ENCODE measurements at regions not wholly inside any gene's neighbourhood (a gene's known extent, or its start where the extent isn't known, plus 50 kb on each side); places are given as distances from the start of the nearest gene placed in this dataset.

- TF ChIP-seq, protein P1, sequence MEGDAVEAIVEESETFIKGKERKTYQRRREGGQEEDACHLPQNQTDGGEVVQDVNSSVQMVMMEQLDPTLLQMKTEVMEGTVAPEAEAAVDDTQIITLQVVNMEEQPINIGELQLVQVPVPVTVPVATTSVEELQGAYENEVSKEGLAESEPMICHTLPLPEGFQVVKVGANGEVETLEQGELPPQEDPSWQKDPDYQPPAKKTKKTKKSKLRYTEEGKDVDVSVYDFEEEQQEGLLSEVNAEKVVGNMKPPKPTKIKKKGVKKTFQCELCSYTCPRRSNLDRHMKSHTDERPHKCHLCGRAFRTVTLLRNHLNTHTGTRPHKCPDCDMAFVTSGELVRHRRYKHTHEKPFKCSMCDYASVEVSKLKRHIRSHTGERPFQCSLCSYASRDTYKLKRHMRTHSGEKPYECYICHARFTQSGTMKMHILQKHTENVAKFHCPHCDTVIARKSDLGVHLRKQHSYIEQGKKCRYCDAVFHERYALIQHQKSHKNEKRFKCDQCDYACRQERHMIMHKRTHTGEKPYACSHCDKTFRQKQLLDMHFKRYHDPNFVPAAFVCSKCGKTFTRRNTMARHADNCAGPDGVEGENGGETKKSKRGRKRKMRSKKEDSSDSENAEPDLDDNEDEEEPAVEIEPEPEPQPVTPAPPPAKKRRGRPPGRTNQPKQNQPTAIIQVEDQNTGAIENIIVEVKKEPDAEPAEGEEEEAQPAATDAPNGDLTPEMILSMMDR (IDR thresholded peaks at IDR 0.05), result no peak
- TF ChIP-seq EP300 (IDR thresholded peaks at IDR 0.05) (no peak), POLR2A (IDR thresholded peaks at IDR 0.05) (no peak), POLR2AphosphoS5 (IDR thresholded peaks at IDR 0.05) (no peak)
These were observed 410.6 kb upstream of the UBE2E2 start for GRCh38 chr3:22792533-22792932.

All from stomach (tissue), 4 donors.